Activated CD4-positive, alpha-beta memory T cell treated with anti-CD3 and anti-CD28 coated beads for 36 hours (primary cell): ENCODE measurements at regions not wholly inside any gene's neighbourhood (a gene's known extent, or its start where the extent isn't known, plus 50 kb on each side); places are given as distances from the start of the nearest gene placed in this dataset.
"Not testable (repeated sequence)": the region's sequence is repeated elsewhere in the genome, so short reads cannot be mapped to it uniquely, and the experiment has no call there.

ENCODE experiments used
- CTCF ChIA-PET: fragments of 350-600 bp; sonication (Branson Sonifier 250); formaldehyde crosslinking; loops from one replicate; lab custom pipeline; 2021; ENCODE audit warnings: antibody characterized with exemption, inconsistent platforms; lab: Charles Lee
- POLR2A ChIA-PET: fragments of 350-600 bp; sonication (Branson Sonifier 250); formaldehyde crosslinking; loops from one replicate; lab custom pipeline; 2021; ENCODE audit warnings: antibody characterized with exemption; lab: Charles Lee
- DNase-seq: peaks from one replicate; pipeline ENCODE4 v3.0.0-alpha.2; 2020
- H3K27ac Mint-ChIP-seq: one replicate; pipeline ENCODE4 v1.8.0; 2021; ENCODE audit warnings: mixed read lengths
- H3K27me3 Mint-ChIP-seq: one replicate; pipeline ENCODE4 v1.8.0; 2021; ENCODE audit warnings: mixed read lengths
- H3K36me3 Mint-ChIP-seq: one replicate; pipeline ENCODE4 v1.8.0; 2021; ENCODE audit warnings: mixed read lengths
- H3K4me1 Mint-ChIP-seq: one replicate; pipeline ENCODE4 v1.8.0; 2021; ENCODE audit warnings: low read depth, mixed read lengths
- H3K4me3 Mint-ChIP-seq: one replicate; pipeline ENCODE4 v1.8.0; 2021; ENCODE audit warnings: mild to moderate bottlenecking, mixed read lengths
- H3K9me3 Mint-ChIP-seq: one replicate; pipeline ENCODE4 v1.8.0; 2021; ENCODE audit warnings: mixed read lengths
- intact Hi-C: fragments of 100-400 bp; cut with micrococcal nuclease; formaldehyde crosslinking; loops from one replicate; pipeline ENCODE4 v1.15.1; 2023

DNA sequence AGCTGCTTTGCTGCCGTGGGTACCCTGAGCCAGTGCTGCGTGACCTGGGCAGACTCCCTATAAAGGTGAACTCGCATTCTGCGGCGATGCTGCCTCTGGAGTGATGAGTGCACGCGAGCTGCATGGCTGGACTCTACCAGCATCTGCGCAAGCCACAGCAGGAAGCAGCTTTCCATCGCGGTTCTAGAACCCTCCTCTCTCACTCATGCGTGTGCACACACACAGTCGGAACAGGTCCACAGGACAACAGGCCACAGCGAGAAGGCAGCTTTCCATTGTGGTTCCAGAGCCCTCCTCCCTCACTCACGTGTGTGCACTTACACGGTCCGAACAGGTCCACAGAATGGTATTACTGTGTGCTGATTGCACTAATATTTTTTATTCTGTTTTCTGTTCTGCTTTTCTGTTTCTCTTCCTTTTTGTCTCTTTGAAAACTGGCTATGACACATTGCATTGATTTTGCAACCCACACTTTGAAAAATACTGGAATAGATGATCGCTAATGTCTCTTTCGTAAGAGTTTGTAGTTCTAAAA lies 80.2 kb upstream of the CRYM start:
- intact Hi-C loops, POLR2A ChIA-PET, H3K4me1 Mint-ChIP-seq: not testable (repeated sequence)

DNA sequence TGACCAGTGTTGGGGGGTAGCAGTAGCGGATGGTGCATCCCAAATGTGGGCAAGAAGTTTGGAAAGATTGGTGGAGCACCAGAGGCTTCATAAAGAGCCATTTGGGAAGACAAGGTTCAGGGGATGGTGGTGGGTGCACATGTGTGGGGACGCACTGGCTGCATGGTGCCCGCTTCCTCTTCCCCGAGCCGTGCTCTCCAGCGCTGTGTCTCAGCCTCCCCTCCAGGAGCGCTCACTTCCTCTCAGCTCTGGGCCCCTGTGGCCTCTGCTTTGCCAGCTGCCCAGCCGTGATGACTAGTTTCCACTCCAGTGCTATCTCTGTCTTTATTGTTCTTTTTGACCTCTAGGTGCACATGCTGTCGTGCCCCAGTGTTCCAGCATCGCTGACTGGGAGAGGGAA lies 78.2 kb upstream of the CRYM start:
- H3K4me3 Mint-ChIP-seq, DNase-seq, H3K27me3 Mint-ChIP-seq, H3K27ac Mint-ChIP-seq, H3K4me1 Mint-ChIP-seq, intact Hi-C loops, H3K9me3 Mint-ChIP-seq, H3K36me3 Mint-ChIP-seq, CTCF ChIA-PET, POLR2A ChIA-PET: not testable (repeated sequence)

More for the DNA sequence above, 80.2 kb upstream of the CRYM start:
- H3K36me3 Mint-ChIP-seq, H3K9me3 Mint-ChIP-seq, CTCF ChIA-PET, DNase-seq, H3K27ac Mint-ChIP-seq, H3K4me3 Mint-ChIP-seq: not testable (repeated sequence)
- H3K27me3 Mint-ChIP-seq = peaks cover 11% of the 10 kb centered on the region

GRCh38 chr16:21351433-21351832 lies 73.3 kb upstream of the CRYM start:
- DNase-seq, H3K4me1 Mint-ChIP-seq, intact Hi-C loops, H3K4me3 Mint-ChIP-seq, CTCF ChIA-PET, H3K36me3 Mint-ChIP-seq, H3K9me3 Mint-ChIP-seq, POLR2A ChIA-PET, H3K27ac Mint-ChIP-seq, H3K27me3 Mint-ChIP-seq: not testable (repeated sequence)

- H3K36me3 Mint-ChIP-seq, H3K4me3 Mint-ChIP-seq, POLR2A ChIA-PET, CTCF ChIA-PET, H3K9me3 Mint-ChIP-seq, H3K27ac Mint-ChIP-seq, intact Hi-C loops, H3K4me1 Mint-ChIP-seq, DNase-seq, H3K27me3 Mint-ChIP-seq: not testable (repeated sequence)
These were observed 72.8 kb upstream of the CRYM start for GRCh38 chr16:21350851-21351250.

DNA sequence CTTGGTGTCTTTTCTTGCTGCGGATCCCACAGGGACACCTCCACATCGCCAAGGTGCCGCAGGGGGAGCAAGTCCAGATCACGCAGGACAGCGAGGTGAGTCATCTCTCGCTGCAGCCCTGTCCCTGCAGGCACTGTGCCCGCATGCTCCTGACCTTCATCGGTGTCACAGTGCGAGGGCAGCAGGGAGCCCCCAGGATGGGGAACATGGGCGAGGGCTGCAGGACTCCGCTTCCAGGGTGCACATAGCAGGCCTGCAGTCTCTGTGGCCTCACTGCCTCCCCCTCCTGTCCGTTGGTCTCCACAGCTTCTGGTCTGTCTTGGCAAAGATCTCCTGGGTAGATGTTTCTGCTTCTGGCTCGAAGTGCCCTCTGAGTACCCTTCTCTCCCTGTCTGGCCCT lies 71.2 kb upstream of the CRYM start:
- CTCF ChIA-PET, H3K4me1 Mint-ChIP-seq, H3K27me3 Mint-ChIP-seq, intact Hi-C loops, H3K36me3 Mint-ChIP-seq, DNase-seq, H3K9me3 Mint-ChIP-seq, POLR2A ChIA-PET, H3K27ac Mint-ChIP-seq, H3K4me3 Mint-ChIP-seq: not testable (repeated sequence)

DNA sequence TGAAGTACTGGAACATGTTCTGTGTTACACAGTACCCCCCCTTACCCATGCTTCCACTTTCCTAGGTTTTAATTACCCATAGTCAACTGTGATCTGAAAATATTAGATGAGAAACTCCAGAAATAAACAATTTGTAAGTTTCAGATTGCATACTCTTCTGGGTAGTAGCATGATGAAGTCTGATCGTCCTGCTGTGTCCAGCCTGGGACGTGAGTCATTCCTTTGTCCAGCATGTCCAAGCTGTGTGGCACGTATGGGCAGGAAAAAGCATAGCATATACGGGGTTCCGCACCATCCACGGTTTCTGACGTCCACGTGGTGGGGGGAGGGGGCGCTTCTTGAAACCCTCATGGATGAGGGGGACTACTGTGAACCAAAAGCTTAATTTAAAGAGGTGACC lies 70.7 kb upstream of the CRYM start:
- H3K36me3 Mint-ChIP-seq, DNase-seq, H3K4me1 Mint-ChIP-seq, CTCF ChIA-PET, H3K27me3 Mint-ChIP-seq, H3K9me3 Mint-ChIP-seq, H3K4me3 Mint-ChIP-seq, intact Hi-C loops, H3K27ac Mint-ChIP-seq, POLR2A ChIA-PET: not testable (repeated sequence)

- H3K27me3 Mint-ChIP-seq, intact Hi-C loops, H3K27ac Mint-ChIP-seq, H3K36me3 Mint-ChIP-seq, H3K4me1 Mint-ChIP-seq, POLR2A ChIA-PET, DNase-seq, CTCF ChIA-PET, H3K4me3 Mint-ChIP-seq, H3K9me3 Mint-ChIP-seq: not testable (repeated sequence)
These were observed 69.4 kb upstream of the CRYM start for GRCh38 chr16:21347538-21347937.

DNA sequence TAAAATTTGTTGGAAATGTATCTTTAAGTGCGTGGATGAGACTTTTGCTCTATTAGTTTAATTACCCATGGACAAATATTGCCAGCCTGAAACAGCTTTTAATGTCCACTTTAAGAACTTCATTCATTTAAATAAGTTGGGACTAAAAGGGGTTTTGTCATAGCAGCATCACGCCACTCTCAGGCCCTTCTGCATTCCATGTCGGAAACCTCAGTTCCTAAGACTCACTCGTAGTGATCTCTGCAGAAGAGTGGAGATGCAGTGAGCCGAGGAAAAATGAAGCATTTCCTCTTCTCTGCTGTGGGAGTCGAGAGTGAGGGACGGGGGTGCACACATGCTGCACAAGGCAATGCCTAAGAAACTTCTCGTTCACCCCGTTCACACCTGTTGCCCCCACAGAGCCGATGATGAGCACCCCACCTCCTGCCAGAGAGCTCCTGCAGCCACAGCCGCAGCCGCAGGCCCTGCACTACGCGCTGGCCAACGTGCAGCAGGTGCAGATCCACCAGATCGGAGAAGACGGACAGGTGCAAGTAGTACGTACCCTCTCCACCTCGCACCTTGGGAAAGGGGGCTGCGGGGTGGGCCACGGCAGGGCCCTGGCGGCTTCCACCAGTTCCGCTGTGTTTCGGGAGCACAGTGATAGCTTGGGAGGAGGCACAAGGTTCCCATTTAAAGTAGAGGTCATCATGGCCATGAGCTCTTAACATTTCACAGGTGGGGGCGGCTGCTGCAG lies 68.8 kb upstream of the CRYM start:
- H3K27ac Mint-ChIP-seq, DNase-seq, H3K36me3 Mint-ChIP-seq, H3K4me1 Mint-ChIP-seq, H3K9me3 Mint-ChIP-seq, CTCF ChIA-PET, H3K4me3 Mint-ChIP-seq, H3K27me3 Mint-ChIP-seq, intact Hi-C loops, POLR2A ChIA-PET: not testable (repeated sequence)

DNA sequence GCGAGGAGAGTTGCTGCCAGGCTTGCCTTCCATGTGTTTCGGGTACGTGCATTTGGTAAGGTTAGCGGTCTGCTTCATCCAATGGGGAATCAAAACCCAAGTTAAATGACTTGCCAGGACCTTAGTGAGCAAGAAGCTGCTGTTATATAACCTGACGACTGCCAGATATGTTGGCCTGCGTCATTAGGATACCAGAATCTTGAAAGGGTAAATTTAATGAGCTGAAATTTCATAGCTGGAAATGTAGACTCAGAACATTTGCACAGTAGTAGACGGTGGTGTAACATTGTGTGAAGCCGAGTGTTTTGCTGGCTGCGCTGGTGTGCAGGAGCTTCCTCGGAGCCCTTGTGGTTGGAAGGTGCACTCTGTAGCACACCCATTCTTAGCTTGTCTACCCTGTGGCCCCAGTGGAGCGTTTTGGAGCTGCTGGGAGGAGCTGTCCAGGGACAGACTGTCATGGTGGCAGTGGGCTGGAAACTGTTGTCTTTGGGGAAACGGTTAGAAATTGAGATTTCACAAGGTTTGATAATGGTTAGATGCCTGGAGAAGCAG lies 66.3 kb upstream of the CRYM start:
- POLR2A ChIA-PET = not testable (repeated sequence)

GRCh38 chr16:21341101-21341500 lies 63.0 kb upstream of the CRYM start:
- ChIA-PET CTCF (no interaction called here), POLR2A (no interaction called here)
- H3K27me3 Mint-ChIP-seq = peaks cover 6% of the 10 kb centered on the region
- H3K9me3 Mint-ChIP-seq = peaks cover 2% of the 10 kb centered on the region
- intact Hi-C loops = no loop called here
- H3K36me3 Mint-ChIP-seq = no peaks in the 10 kb centered on the region
- no peak for DNase-seq
- no peak overlapping the region for H3K4me3 Mint-ChIP-seq
- peaks cover 5% of the 10 kb centered on the region for H3K4me1 Mint-ChIP-seq
- no peak overlapping the region for H3K27ac Mint-ChIP-seq

More for the DNA sequence above, 66.3 kb upstream of the CRYM start:
- H3K27ac Mint-ChIP-seq, H3K4me3 Mint-ChIP-seq, H3K9me3 Mint-ChIP-seq, CTCF ChIA-PET, H3K36me3 Mint-ChIP-seq, H3K27me3 Mint-ChIP-seq, intact Hi-C loops, DNase-seq, H3K4me1 Mint-ChIP-seq: not testable (repeated sequence)

GRCh38 chr16:21339941-21340340 lies 61.9 kb upstream of the CRYM start:
- POLR2A ChIA-PET = no interaction called here
- Mint-ChIP-seq H3K27ac (no peak overlapping the region), H3K4me1 (peaks cover 5% of the 10 kb centered on the region), H3K4me3 (no peak overlapping the region), H3K9me3 (peaks cover 2% of the 10 kb centered on the region), H3K27me3 (peaks cover 7% of the 10 kb centered on the region), H3K36me3 (no peaks in the 10 kb centered on the region)
- no peak for DNase-seq
- CTCF ChIA-PET = no interaction called here
- intact Hi-C loops = no loop called here

GRCh38 chr16:21339269-21339641 lies 61.2 kb upstream of the CRYM start:
- CTCF ChIA-PET = no interaction called here
- H3K27ac Mint-ChIP-seq = no peak overlapping the region
- POLR2A ChIA-PET = no interaction called here
- H3K4me3 Mint-ChIP-seq = no peak overlapping the region
- H3K36me3 Mint-ChIP-seq = no peaks in the 10 kb centered on the region
- peaks cover 2% of the 10 kb centered on the region for H3K9me3 Mint-ChIP-seq
- peaks cover 5% of the 10 kb centered on the region for H3K4me1 Mint-ChIP-seq
- H3K27me3 Mint-ChIP-seq = peaks cover 9% of the 10 kb centered on the region
- intact Hi-C loops = no loop called here
- DNase-seq = no peak
